Uterus (tissue), 3 donors: ENCODE measurements at regions not wholly inside any gene's neighbourhood (a gene's known extent, or its start where the extent isn't known, plus 50 kb on each side); places are given as distances from the start of the nearest gene placed in this dataset.

Experiments used
- DNase-seq, 2 donors: peaks; one replicate each; pipeline ENCODE4 v3.0.0-alpha.2; 2019 to 2020
- H3K27ac ChIP-seq, 2 donors: fragments of 200-600 bp; sonication (generic); 1 replicate in 1 of 2; 2 replicates in 1 of 2; pipeline ENCODE4 v1.5.1; 2016 to 2018
- H3K27me3 ChIP-seq, 2 donors: fragments of 200-600 bp; sonication (generic); one replicate each; pipeline ENCODE4 v1.5.1; 2018 to 2019; ENCODE audit warnings: control low read depth in 1 of 2
- H3K36me3 ChIP-seq, 2 donors: fragments of 200-600 bp; sonication (generic); one replicate each; pipeline ENCODE4 v1.5.1; 2019; ENCODE audit warnings: control low read depth in 1 of 2
- H3K4me1 ChIP-seq, 2 donors: fragments of 200-600 bp; sonication (generic); one replicate each; pipeline ENCODE4 v1.5.1; 2018 to 2019; ENCODE audit warnings: control low read depth in 1 of 2
- H3K4me3 ChIP-seq, 2 donors: fragments of 200-600 bp; sonication (generic); 1 replicate in 1 of 2; 2 replicates in 1 of 2; pipeline ENCODE4 v1.5.1; 2018 to 2019; ENCODE audit warnings: mild to moderate bottlenecking in 1 of 2
- H3K9me3 ChIP-seq, 2 donors: fragments of 200-600 bp; sonication (generic); one replicate each; pipeline ENCODE4 v1.5.1; 2019; ENCODE audit warnings: control low read depth in 1 of 2
- POLR2A ChIP-seq, 2 donors: fragments of 450-650 bp; IDR thresholded peaks; one replicate each; pipeline ENCODE4 v1.6.1; 2016; ENCODE audit warnings: antibody characterized with exemption in 2 of 2, mild to moderate bottlenecking in 1 of 2, moderate library complexity in 1 of 2
- intact Hi-C: fragments of 100-400 bp; cut with DNase I; formaldehyde crosslinking; loops from one replicate; pipeline ENCODE4 v1.15.1; 2023; ENCODE audit warnings: low total_unique reads
- TF ChIP-seq, protein P1 (sequence below), 4 experiments: fragments of 200-600 bp in 2 of 4; fragments of 450-650 bp in 2 of 4; sonication (generic) in 2 of 4; IDR thresholded peaks; one replicate each; pipeline ENCODE4 v1.5.1; 2016 to 2019; ENCODE audit warnings: antibody characterized with exemption in 4 of 4, mild to moderate bottlenecking in 2 of 4, moderate library complexity in 1 of 4
- donor health status: DM: yes; HTN: yes; CAD: no.

DNA sequence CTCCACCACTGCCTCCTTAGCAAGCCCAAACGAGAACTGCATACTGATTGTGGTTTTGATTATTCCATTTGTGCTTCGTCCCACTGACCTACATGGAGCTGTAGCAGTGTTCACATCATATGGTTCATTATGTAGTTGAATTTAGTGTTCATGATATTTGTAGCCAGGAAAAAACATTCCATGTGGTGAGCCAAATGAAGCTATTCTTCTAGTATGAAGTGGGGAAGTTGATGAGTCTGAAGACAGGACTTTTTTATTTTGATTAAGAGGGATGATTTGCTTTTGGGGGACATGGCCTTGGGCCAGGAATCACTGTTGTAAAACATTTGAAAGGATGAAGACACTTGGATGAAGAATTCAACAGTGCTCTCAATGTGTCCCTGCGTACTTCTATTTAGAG, 192.9 kb upstream of the SLC27A6 start:
- no peak for DNase-seq
- no peaks in the 10 kb centered on the region for H3K36me3 ChIP-seq
- no peak overlapping the region for H3K27ac ChIP-seq
- no peak overlapping the region for H3K4me3 ChIP-seq
- H3K9me3 ChIP-seq = no peaks in the 10 kb centered on the region
- H3K27me3 ChIP-seq = no peaks in the 10 kb centered on the region
- intact Hi-C loops = no loop called here
- no peaks in the 10 kb centered on the region for H3K4me1 ChIP-seq
- TF ChIP-seq, protein P1, sequence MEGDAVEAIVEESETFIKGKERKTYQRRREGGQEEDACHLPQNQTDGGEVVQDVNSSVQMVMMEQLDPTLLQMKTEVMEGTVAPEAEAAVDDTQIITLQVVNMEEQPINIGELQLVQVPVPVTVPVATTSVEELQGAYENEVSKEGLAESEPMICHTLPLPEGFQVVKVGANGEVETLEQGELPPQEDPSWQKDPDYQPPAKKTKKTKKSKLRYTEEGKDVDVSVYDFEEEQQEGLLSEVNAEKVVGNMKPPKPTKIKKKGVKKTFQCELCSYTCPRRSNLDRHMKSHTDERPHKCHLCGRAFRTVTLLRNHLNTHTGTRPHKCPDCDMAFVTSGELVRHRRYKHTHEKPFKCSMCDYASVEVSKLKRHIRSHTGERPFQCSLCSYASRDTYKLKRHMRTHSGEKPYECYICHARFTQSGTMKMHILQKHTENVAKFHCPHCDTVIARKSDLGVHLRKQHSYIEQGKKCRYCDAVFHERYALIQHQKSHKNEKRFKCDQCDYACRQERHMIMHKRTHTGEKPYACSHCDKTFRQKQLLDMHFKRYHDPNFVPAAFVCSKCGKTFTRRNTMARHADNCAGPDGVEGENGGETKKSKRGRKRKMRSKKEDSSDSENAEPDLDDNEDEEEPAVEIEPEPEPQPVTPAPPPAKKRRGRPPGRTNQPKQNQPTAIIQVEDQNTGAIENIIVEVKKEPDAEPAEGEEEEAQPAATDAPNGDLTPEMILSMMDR (IDR thresholded peaks at IDR 0.05) = no peak
- TF ChIP-seq POLR2A (IDR thresholded peaks at IDR 0.05) = no peak

- TF ChIP-seq, protein P1 (IDR thresholded peaks at IDR 0.05) = no peak
- TF ChIP-seq POLR2A (IDR thresholded peaks at IDR 0.05) = no peak
- no peaks in the 10 kb centered on the region for H3K36me3 ChIP-seq
- no peaks in the 10 kb centered on the region for H3K9me3 ChIP-seq
- no peaks in the 10 kb centered on the region for H3K27me3 ChIP-seq
- H3K4me3 ChIP-seq = no peak overlapping the region
- no peak for DNase-seq
- no peak overlapping the region for H3K27ac ChIP-seq
- H3K4me1 ChIP-seq = no peaks in the 10 kb centered on the region
- intact Hi-C loops = no loop called here
Observed at GRCh38 chr5:128773378-128773777, 191.9 kb upstream of the SLC27A6 start.

GRCh38 chr5:128774605-128775004, 190.7 kb upstream of the SLC27A6 start:
- TF ChIP-seq POLR2A (IDR thresholded peaks at IDR 0.05) = no peak
- TF ChIP-seq, protein P1 (IDR thresholded peaks at IDR 0.05) = no peak
- Histone ChIP-seq H3K36me3 (no peaks in the 10 kb centered on the region), H3K27me3 (no peaks in the 10 kb centered on the region), H3K9me3 (no peaks in the 10 kb centered on the region), H3K4me3 (no peak overlapping the region), H3K4me1 (no peaks in the 10 kb centered on the region), H3K27ac (no peak overlapping the region)
- intact Hi-C loops = no loop called here
- no peak for DNase-seq

DNA sequence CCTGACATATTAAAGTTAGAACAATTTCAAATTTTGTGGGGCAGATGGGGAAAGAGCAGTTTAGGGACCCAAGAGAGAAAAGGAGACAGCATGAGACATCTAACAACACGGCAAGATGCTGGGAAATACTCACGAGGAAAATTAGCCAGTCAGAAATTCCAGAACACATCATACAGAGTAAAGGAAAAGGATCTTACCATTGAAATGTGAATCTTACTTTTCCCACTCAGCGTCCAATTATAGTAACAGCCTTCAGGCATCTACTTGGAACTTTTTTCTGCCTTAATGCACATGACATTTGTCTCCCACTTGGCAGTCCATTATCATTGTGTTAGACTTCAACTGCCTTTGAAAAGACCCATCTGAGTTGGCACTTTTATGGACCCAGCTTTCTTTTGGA, 189.7 kb upstream of the SLC27A6 start:
- H3K9me3 ChIP-seq = no peaks in the 10 kb centered on the region
- no peak overlapping the region for H3K27ac ChIP-seq
- DNase-seq = no peak
- H3K36me3 ChIP-seq = no peaks in the 10 kb centered on the region
- H3K27me3 ChIP-seq = no peaks in the 10 kb centered on the region
- intact Hi-C loops = no loop called here
- H3K4me3 ChIP-seq = no peak overlapping the region
- H3K4me1 ChIP-seq = no peaks in the 10 kb centered on the region
- TF ChIP-seq POLR2A (IDR thresholded peaks at IDR 0.05) = no peak
- TF ChIP-seq, protein P1 (IDR thresholded peaks at IDR 0.05) = no peak

DNA sequence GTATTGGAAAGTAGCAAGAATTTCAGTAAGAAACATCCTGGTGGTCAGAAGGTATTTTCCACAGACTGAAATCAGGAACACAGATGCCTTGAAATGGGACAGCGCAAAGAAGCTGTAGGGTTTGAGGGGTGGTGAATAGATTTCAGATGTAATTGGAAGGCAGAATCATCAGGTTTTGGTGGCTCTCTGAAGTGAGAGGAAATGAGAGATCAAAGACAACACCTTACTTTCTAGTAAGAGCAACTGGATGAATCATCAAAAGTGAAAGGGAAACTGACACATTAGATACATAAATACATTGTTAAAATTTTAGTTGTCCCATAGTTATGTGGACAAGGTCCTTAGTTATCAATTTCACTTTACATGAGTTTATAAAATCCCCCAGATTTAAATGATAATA, 188.2 kb upstream of the SLC27A6 start:
- H3K9me3 ChIP-seq = no peaks in the 10 kb centered on the region
- DNase-seq = no peak

More for the DNA sequence above, 188.2 kb upstream of the SLC27A6 start:
- intact Hi-C loops = no loop called here
- Histone ChIP-seq H3K36me3 (no peaks in the 10 kb centered on the region), H3K27me3 (no peaks in the 10 kb centered on the region), H3K27ac (no peak overlapping the region), H3K4me3 (no peak overlapping the region), H3K4me1 (no peaks in the 10 kb centered on the region)
- no peak for TF ChIP-seq POLR2A (IDR thresholded peaks at IDR 0.05)
- TF ChIP-seq, protein P1 (IDR thresholded peaks at IDR 0.05) = no peak
